Liver (tissue), 3 donors: ENCODE measurements at regions not wholly inside any gene's neighbourhood (a gene's known extent, or its start where the extent isn't known, plus 50 kb on each side); places are given as distances from the start of the nearest gene placed in this dataset.

ENCODE experiments used
- CTCF ChIP-seq: fragments of 150-350 bp; IDR thresholded peaks from 2 replicates; pipeline ENCODE4 v1.5.1; 2017; ENCODE audit warnings: improper control_type of control experiment, low read depth, low read length; ENCODE audit not compliant: missing input control
- EGR1 ChIP-seq, 2 donors: IDR thresholded peaks; 2 replicates each; pipeline ENCODE4 v1.6.1; 2016 to 2018; ENCODE audit warnings: antibody characterized with exemption in 2 of 2, low read depth in 2 of 2
- HNF4A ChIP-seq, 2 donors: conservative IDR thresholded peaks; 2 replicates each; pipeline ENCODE4 v1.6.1; 2016; ENCODE audit warnings: antibody characterized with exemption in 2 of 2, mild to moderate bottlenecking in 2 of 2
- HNF4G ChIP-seq: IDR thresholded peaks from 2 replicates; pipeline ENCODE4 v1.6.1; 2016; ENCODE audit warnings: antibody characterized with exemption
- JUND ChIP-seq, 2 donors: IDR thresholded peaks; 2 replicates each; pipeline ENCODE4 v1.6.1; 2016; ENCODE audit warnings: antibody characterized with exemption in 2 of 2
- MAX ChIP-seq: IDR thresholded peaks from 2 replicates; pipeline ENCODE4 v1.6.1; 2016; ENCODE audit warnings: antibody characterized with exemption
- REST ChIP-seq: IDR thresholded peaks from 2 replicates; pipeline ENCODE4 v1.6.1; 2016; ENCODE audit warnings: antibody characterized with exemption, mild to moderate bottlenecking
- SP1 ChIP-seq: IDR thresholded peaks from 2 replicates; pipeline ENCODE4 v1.6.1; 2018; ENCODE audit warnings: antibody characterized with exemption, mild to moderate bottlenecking
- TAF1 ChIP-seq: conservative IDR thresholded peaks from 2 replicates; pipeline ENCODE4 v1.6.1; 2016; ENCODE audit warnings: antibody characterized with exemption, mild to moderate bottlenecking
- YY1 ChIP-seq: IDR thresholded peaks from 2 replicates; pipeline ENCODE4 v1.6.1; 2016; ENCODE audit warnings: antibody characterized with exemption, mild to moderate bottlenecking
- donor health status: healthy.
- donor health status: healthy.

GRCh38 chr3:194851941-194852340 lies 166.3 kb downstream of the FAM43A start:
- TF ChIP-seq HNF4A (conservative IDR thresholded peaks at IDR 0.05) (no peak), CTCF (no peak), EGR1 (IDR thresholded peaks at IDR 0.05; ENCODE audit: low read depth in 2 of 2) (no peak), MAX (no peak), TAF1 (no peak), REST (no peak), YY1 (no peak), SP1 (no peak), HNF4G (no peak), JUND (IDR thresholded peaks at IDR 0.05) (no peak)
